Subcutaneous abdominal adipose tissue (tissue), 5 donors: ENCODE measurements at regions not wholly inside any gene's neighbourhood (a gene's known extent, or its start where the extent isn't known, plus 50 kb on each side); places are given as distances from the start of the nearest gene placed in this dataset.

Source experiments
- H3K27ac ChIP-seq: one replicate; pipeline ENCODE4 v1.7.0; 2013; ENCODE audit warnings: low read depth, mild to moderate bottlenecking, inconsistent platforms, low read length, moderate library complexity
- H3K27me3 ChIP-seq, 5 donors: one replicate each; pipeline ENCODE4 v1.7.0; 2013; ENCODE audit warnings: low read length in 5 of 5, inconsistent platforms in 1 of 5; ENCODE audit not compliant: control insufficient read depth in 5 of 5, insufficient read depth in 4 of 5
- H3K36me3 ChIP-seq, 5 donors: one replicate each; pipeline ENCODE4 v1.7.0; 2013; ENCODE audit warnings: low read length in 5 of 5; ENCODE audit not compliant: control insufficient read depth in 5 of 5, insufficient read depth in 5 of 5
- H3K4me1 ChIP-seq, 5 donors: one replicate each; pipeline ENCODE4 v1.7.0; 2013; ENCODE audit warnings: low read length in 5 of 5, mild to moderate bottlenecking in 3 of 5, moderate library complexity in 1 of 5; ENCODE audit not compliant: control insufficient read depth in 5 of 5, insufficient read depth in 5 of 5
- H3K4me3 ChIP-seq, 5 donors: one replicate each; pipeline ENCODE4 v1.7.0; 2013; ENCODE audit warnings: low read length in 5 of 5, low read depth in 1 of 5
- H3K9ac ChIP-seq, 5 donors: one replicate each; pipeline ENCODE4 v1.7.0; 2013; ENCODE audit warnings: low read length in 5 of 5, mild to moderate bottlenecking in 4 of 5, moderate library complexity in 3 of 5
- H3K9me3 ChIP-seq, 5 donors: one replicate each; pipeline ENCODE4 v1.7.0; 2013; ENCODE audit warnings: low read length in 5 of 5; ENCODE audit not compliant: control insufficient read depth in 5 of 5
- donor health status: healthy.
- donor health status: healthy.
- donor health status: healthy.
- donor health status: healthy.
- donor health status: healthy.

GRCh38 chr1:219733511-219734174 lies 120.7 kb upstream of the ZC3H11B start:
- no peaks in the 10 kb centered on the region for H3K27me3 ChIP-seq
- no peaks in the 10 kb centered on the region for H3K9me3 ChIP-seq
- H3K9ac ChIP-seq = no peak overlapping the region
- no peaks in the 10 kb centered on the region for H3K4me1 ChIP-seq
- H3K4me3 ChIP-seq = no peak overlapping the region
- H3K36me3 ChIP-seq = no peaks in the 10 kb centered on the region
- no peak overlapping the region for H3K27ac ChIP-seq

DNA sequence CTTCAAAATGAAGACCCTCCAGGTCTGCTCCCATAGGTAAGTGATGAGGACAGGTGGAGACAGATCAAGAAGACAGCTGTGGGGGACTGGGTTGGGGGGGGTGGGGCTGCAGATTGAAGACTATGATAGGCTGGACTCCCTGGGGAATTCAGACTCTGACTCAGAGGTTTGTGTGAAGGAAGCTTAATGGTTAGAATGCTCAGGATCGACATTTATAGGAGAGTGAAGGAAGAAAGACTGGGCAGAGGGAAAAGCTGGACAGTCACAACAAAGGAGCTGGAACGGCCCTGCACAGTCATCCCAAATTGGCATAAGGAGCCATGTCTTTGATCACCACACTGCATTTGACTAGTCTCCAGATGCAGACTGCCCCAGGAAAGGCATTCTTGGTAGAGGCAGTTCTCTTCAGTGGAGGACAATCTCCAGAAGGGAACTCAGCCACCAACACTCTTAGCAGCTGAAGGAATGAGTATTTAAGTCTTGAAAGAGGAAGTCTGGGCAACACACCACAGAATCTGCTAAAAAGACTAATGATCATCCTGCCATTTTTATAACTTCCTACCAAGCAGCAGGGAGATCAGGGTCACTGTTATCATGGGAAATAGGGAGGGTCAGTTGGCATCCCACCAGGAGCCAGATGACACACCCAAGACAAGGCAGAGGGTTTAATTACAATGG lies 120.0 kb upstream of the ZC3H11B start:
- H3K9ac ChIP-seq = no peak overlapping the region
- no peaks in the 10 kb centered on the region for H3K36me3 ChIP-seq
- H3K4me3 ChIP-seq = no peak overlapping the region
- H3K9me3 ChIP-seq = no peaks in the 10 kb centered on the region
- no peaks in the 10 kb centered on the region for H3K4me1 ChIP-seq
- no peak overlapping the region for H3K27ac ChIP-seq
- no peaks in the 10 kb centered on the region for H3K27me3 ChIP-seq

DNA sequence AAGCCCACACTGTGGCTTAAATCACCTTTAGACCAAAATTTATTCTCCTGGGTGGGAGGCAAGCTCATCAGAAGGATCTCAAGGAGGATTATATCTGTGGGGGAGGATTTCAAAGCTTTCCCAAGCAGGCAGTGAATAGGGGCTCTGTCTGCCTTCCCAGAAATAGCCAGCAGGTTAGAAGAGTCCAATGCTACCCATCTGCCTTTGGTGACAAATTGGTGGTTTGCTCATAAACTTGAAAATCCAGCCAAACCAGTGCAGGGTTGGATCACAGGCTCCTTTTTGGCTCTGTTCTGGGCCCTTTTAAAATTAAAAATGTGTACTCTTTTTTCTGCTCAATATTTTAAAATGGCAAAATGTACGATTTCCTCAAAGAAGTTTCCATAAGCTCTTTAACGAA lies 118.9 kb upstream of the ZC3H11B start:
- Histone ChIP-seq H3K27ac (no peak overlapping the region), H3K9ac (no peak overlapping the region), H3K9me3 (peaks cover 0 to 3% (median 3%) of the 10 kb centered on the region in 5 donors), H3K27me3 (no peaks in the 10 kb centered on the region), H3K36me3 (no peaks in the 10 kb centered on the region), H3K4me3 (no peak overlapping the region), H3K4me1 (no peaks in the 10 kb centered on the region)

DNA sequence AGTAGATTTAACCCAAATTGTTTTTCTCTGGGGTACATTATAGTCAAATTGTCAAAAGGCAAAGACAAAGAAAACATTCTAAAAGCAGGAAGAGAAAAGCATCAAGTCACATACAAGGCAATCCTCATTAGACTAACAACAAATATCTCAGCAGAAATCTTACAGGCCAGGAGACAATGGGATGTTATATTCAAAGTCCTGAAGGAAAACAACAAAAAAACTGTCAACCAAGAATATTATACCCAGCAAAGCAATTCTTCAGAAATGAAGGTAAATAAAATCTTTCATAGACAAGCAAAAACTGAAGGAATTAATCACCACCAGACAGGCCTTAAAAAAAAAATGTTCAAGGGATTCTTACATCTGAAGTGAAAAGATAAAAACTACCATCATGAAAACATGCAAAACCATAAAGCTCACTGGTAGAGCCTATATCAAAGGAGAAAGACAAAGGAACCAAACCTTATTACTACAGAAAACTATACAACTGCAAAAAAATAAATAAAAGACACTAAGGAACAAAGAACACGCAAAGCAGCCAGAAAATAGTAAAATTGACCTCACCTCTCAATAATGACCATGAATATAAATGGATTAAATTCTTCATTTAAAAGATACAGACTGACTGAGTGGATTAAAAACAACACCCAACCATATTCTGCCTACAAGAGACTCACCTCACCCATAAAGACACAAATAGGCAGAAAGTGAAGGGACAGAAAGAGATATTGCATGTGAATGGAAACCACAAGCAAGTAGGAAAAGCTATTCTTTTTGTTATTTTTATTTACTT lies 113.8 kb upstream of the ZC3H11B start:
- no peaks in the 10 kb centered on the region for H3K36me3 ChIP-seq
- no peak overlapping the region for H3K27ac ChIP-seq
- no peaks in the 10 kb centered on the region for H3K4me1 ChIP-seq
- no peak overlapping the region for H3K9ac ChIP-seq
- peaks cover 0 to 27% (median 23%) of the 10 kb centered on the region in 5 donors for H3K9me3 ChIP-seq
- no peak overlapping the region for H3K4me3 ChIP-seq
- no peaks in the 10 kb centered on the region for H3K27me3 ChIP-seq

- Histone ChIP-seq H3K36me3 (no peaks in the 10 kb centered on the region), H3K27me3 (no peaks in the 10 kb centered on the region), H3K27ac (no peak overlapping the region), H3K9me3 (peaks cover 0 to 27% (median 23%) of the 10 kb centered on the region in 5 donors), H3K4me1 (no peaks in the 10 kb centered on the region), H3K4me3 (peak overlapping the region in 1 of 5 donors; percentile 5), H3K9ac (no peak overlapping the region)
These were observed 111.5 kb upstream of the ZC3H11B start for GRCh38 chr1:219724440-219724839.

- Histone ChIP-seq H3K4me3 (no peak overlapping the region), H3K36me3 (no peaks in the 10 kb centered on the region), H3K27me3 (no peaks in the 10 kb centered on the region), H3K9me3 (no peaks in the 10 kb centered on the region), H3K4me1 (no peaks in the 10 kb centered on the region), H3K27ac (no peak overlapping the region), H3K9ac (no peak overlapping the region)
These were observed 104.6 kb upstream of the ZC3H11B start for GRCh38 chr1:219717536-219717935.

GRCh38 chr1:219716611-219717114 lies 103.8 kb upstream of the ZC3H11B start:
- H3K27me3 ChIP-seq = no peaks in the 10 kb centered on the region
- no peaks in the 10 kb centered on the region for H3K36me3 ChIP-seq
- no peaks in the 10 kb centered on the region for H3K9me3 ChIP-seq
- no peaks in the 10 kb centered on the region for H3K4me1 ChIP-seq
- H3K9ac ChIP-seq = no peak overlapping the region
- H3K4me3 ChIP-seq = no peak overlapping the region
- H3K27ac ChIP-seq = no peak overlapping the region

GRCh38 chr1:219713981-219714381 lies 101.1 kb upstream of the ZC3H11B start:
- no peaks in the 10 kb centered on the region for H3K9me3 ChIP-seq
- no peaks in the 10 kb centered on the region for H3K27me3 ChIP-seq
- H3K36me3 ChIP-seq = no peaks in the 10 kb centered on the region
- H3K27ac ChIP-seq = no peak overlapping the region
- no peaks in the 10 kb centered on the region for H3K4me1 ChIP-seq
- no peak overlapping the region for H3K9ac ChIP-seq
- H3K4me3 ChIP-seq = no peak overlapping the region

- Histone ChIP-seq H3K9ac (no peak overlapping the region), H3K4me3 (no peak overlapping the region), H3K27ac (no peak overlapping the region), H3K36me3 (no peaks in the 10 kb centered on the region), H3K27me3 (no peaks in the 10 kb centered on the region), H3K4me1 (no peaks in the 10 kb centered on the region), H3K9me3 (no peaks in the 10 kb centered on the region)
These were observed 99.6 kb upstream of the ZC3H11B start for GRCh38 chr1:219712506-219712905.
